ENCODE measurements at regions not wholly inside any gene's neighbourhood (a gene's known extent, or its start where the extent isn't known, plus 50 kb on each side); places are given as distances from the start of the nearest gene placed in this dataset.

- H3K27ac ChIP-seq, result peak overlapping the region; percentile 2
- H3K36me3 ChIP-seq (ENCODE audit: control insufficient read depth, insufficient read depth, low read length), result no peaks in the 10 kb centered on the region
- TF ChIP-seq CTCF (IDR thresholded peaks at IDR 0.05), result no peak
- H3K79me2 ChIP-seq, result peaks cover 2% of the 10 kb centered on the region
- H3K4me2 ChIP-seq (ENCODE audit: low read length), result no peak overlapping the region
- no peak overlapping the region for H3K9ac ChIP-seq
- no peaks in the 10 kb centered on the region for H3K9me3 ChIP-seq (ENCODE audit: control insufficient read depth, low read length)
- H3K27me3 ChIP-seq (ENCODE audit: control insufficient read depth, insufficient read depth, low read length), result no peaks in the 10 kb centered on the region
- H3K4me1 ChIP-seq, result peaks cover 18% of the 10 kb centered on the region
- H2AFZ ChIP-seq, result no peak overlapping the region
- H3K4me3 ChIP-seq (ENCODE audit: low read depth, low read length), result no peak overlapping the region
Measured at GRCh38 chr3:124250053-124250452, 258.1 kb upstream of the ROPN1 start.

- Histone ChIP-seq H3K9ac (no peak overlapping the region), H3K36me3 (ENCODE audit: control insufficient read depth, insufficient read depth, low read length) (no peaks in the 10 kb centered on the region), H3K27me3 (ENCODE audit: control insufficient read depth, insufficient read depth, low read length) (no peaks in the 10 kb centered on the region), H3K9me3 (ENCODE audit: control insufficient read depth, low read length) (no peaks in the 10 kb centered on the region), H2AFZ (no peak overlapping the region), H3K4me2 (ENCODE audit: low read length) (no peak overlapping the region), H3K27ac (no peak overlapping the region), H3K4me1 (no peaks in the 10 kb centered on the region), H3K4me3 (ENCODE audit: low read depth, low read length) (no peak overlapping the region), H3K79me2 (peaks cover 2% of the 10 kb centered on the region)
- TF ChIP-seq CTCF (IDR thresholded peaks at IDR 0.05), result no peak
Measured at GRCh38 chr3:124256156-124256555, 264.2 kb upstream of the ROPN1 start.

GRCh38 chr3:124256599-124256998 lies 264.7 kb upstream of the ROPN1 start:
- H3K9ac ChIP-seq, result no peak overlapping the region
- no peaks in the 10 kb centered on the region for H3K4me1 ChIP-seq
- no peaks in the 10 kb centered on the region for H3K27me3 ChIP-seq (ENCODE audit: control insufficient read depth, insufficient read depth, low read length)
- no peak overlapping the region for H2AFZ ChIP-seq
- no peaks in the 10 kb centered on the region for H3K36me3 ChIP-seq (ENCODE audit: control insufficient read depth, insufficient read depth, low read length)
- H3K79me2 ChIP-seq, result peaks cover 2% of the 10 kb centered on the region
- no peak overlapping the region for H3K4me3 ChIP-seq (ENCODE audit: low read depth, low read length)
- TF ChIP-seq CTCF (IDR thresholded peaks at IDR 0.05), result no peak
- H3K4me2 ChIP-seq (ENCODE audit: low read length), result no peak overlapping the region
- no peaks in the 10 kb centered on the region for H3K9me3 ChIP-seq (ENCODE audit: control insufficient read depth, low read length)
- no peak overlapping the region for H3K27ac ChIP-seq

- Histone ChIP-seq H3K4me1 (no peaks in the 10 kb centered on the region), H3K36me3 (ENCODE audit: control insufficient read depth, insufficient read depth, low read length) (no peaks in the 10 kb centered on the region), H3K9ac (no peak overlapping the region), H2AFZ (no peak overlapping the region), H3K27me3 (ENCODE audit: control insufficient read depth, insufficient read depth, low read length) (no peaks in the 10 kb centered on the region), H3K27ac (no peak overlapping the region), H3K9me3 (ENCODE audit: control insufficient read depth, low read length) (no peaks in the 10 kb centered on the region), H3K4me3 (ENCODE audit: low read depth, low read length) (no peak overlapping the region), H3K79me2 (peaks cover 2% of the 10 kb centered on the region), H3K4me2 (ENCODE audit: low read length) (no peak overlapping the region)
- no peak for TF ChIP-seq CTCF (IDR thresholded peaks at IDR 0.05)
Measured at GRCh38 chr3:124257336-124257864, 265.5 kb upstream of the ROPN1 start.

- no peak for TF ChIP-seq CTCF (IDR thresholded peaks at IDR 0.05)
- H3K27ac ChIP-seq, result no peak overlapping the region
Measured at GRCh38 chr3:124258057-124258500, 266.2 kb upstream of the ROPN1 start.

More at GRCh38 chr3:124258057-124258500, 266.2 kb upstream of the ROPN1 start:
- Histone ChIP-seq H3K9ac (no peak overlapping the region), H2AFZ (no peak overlapping the region), H3K4me1 (no peaks in the 10 kb centered on the region), H3K4me2 (ENCODE audit: low read length) (no peak overlapping the region), H3K79me2 (peaks cover 2% of the 10 kb centered on the region), H3K4me3 (ENCODE audit: low read depth, low read length) (no peak overlapping the region), H3K9me3 (ENCODE audit: control insufficient read depth, low read length) (no peaks in the 10 kb centered on the region), H3K27me3 (ENCODE audit: control insufficient read depth, insufficient read depth, low read length) (no peaks in the 10 kb centered on the region), H3K36me3 (ENCODE audit: control insufficient read depth, insufficient read depth, low read length) (no peaks in the 10 kb centered on the region)

All from parathyroid adenoma (tissue), 2 donors.